Uterus (tissue), 3 donors: ENCODE measurements at regions not wholly inside any gene's neighbourhood (a gene's known extent, or its start where the extent isn't known, plus 50 kb on each side); places are given as distances from the start of the nearest gene placed in this dataset.

Source experiments
- DNase-seq, 2 donors: peaks; one replicate each; pipeline ENCODE4 v3.0.0-alpha.2; 2019 to 2020
- H3K27ac ChIP-seq, 2 donors: fragments of 200-600 bp; sonication (generic); 1 replicate in 1 of 2; 2 replicates in 1 of 2; pipeline ENCODE4 v1.5.1; 2016 to 2018
- H3K27me3 ChIP-seq, 2 donors: fragments of 200-600 bp; sonication (generic); one replicate each; pipeline ENCODE4 v1.5.1; 2018 to 2019; ENCODE audit warnings: control low read depth in 1 of 2
- H3K36me3 ChIP-seq, 2 donors: fragments of 200-600 bp; sonication (generic); one replicate each; pipeline ENCODE4 v1.5.1; 2019; ENCODE audit warnings: control low read depth in 1 of 2
- H3K4me1 ChIP-seq, 2 donors: fragments of 200-600 bp; sonication (generic); one replicate each; pipeline ENCODE4 v1.5.1; 2018 to 2019; ENCODE audit warnings: control low read depth in 1 of 2
- H3K4me3 ChIP-seq, 2 donors: fragments of 200-600 bp; sonication (generic); 1 replicate in 1 of 2; 2 replicates in 1 of 2; pipeline ENCODE4 v1.5.1; 2018 to 2019; ENCODE audit warnings: mild to moderate bottlenecking in 1 of 2
- H3K9me3 ChIP-seq, 2 donors: fragments of 200-600 bp; sonication (generic); one replicate each; pipeline ENCODE4 v1.5.1; 2019; ENCODE audit warnings: control low read depth in 1 of 2
- CTCF ChIP-seq, 4 experiments: fragments of 200-600 bp in 2 of 4; fragments of 450-650 bp in 2 of 4; sonication (generic) in 2 of 4; IDR thresholded peaks; one replicate each; pipeline ENCODE4 v1.5.1; 2016 to 2019; ENCODE audit warnings: antibody characterized with exemption in 4 of 4, mild to moderate bottlenecking in 2 of 4, moderate library complexity in 1 of 4
- POLR2A ChIP-seq, 2 donors: fragments of 450-650 bp; IDR thresholded peaks; one replicate each; pipeline ENCODE4 v1.6.1; 2016; ENCODE audit warnings: antibody characterized with exemption in 2 of 2, mild to moderate bottlenecking in 1 of 2, moderate library complexity in 1 of 2
- intact Hi-C: fragments of 100-400 bp; cut with DNase I; formaldehyde crosslinking; loops from one replicate; pipeline ENCODE4 v1.15.1; 2023; ENCODE audit warnings: low total_unique reads
- donor health status: DM: yes; HTN: yes; CAD: no.

DNA sequence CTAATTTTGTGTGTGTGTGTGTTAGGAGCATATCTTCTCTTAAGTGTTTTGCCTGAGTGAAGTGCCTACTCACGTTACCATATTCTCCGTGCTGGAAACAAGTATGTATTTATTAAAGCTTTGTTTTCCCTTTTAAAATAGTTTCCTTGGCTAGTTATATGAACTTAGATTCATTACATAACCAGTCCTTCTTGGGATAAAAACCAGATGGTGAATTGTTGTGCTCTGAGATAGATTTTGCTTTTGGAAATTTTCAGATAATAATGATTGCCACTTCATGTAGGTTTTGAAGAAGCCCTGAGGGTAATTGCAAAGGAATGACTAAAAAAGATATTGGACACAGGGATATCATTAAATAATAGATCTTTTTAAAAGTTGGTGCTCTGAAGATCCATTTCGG is 390.2 kb upstream of the SGO1 start:
- Histone ChIP-seq H3K27ac (no peak overlapping the region), H3K36me3 (no peaks in the 10 kb centered on the region), H3K9me3 (no peaks in the 10 kb centered on the region), H3K4me3 (no peak overlapping the region), H3K4me1 (no peaks in the 10 kb centered on the region), H3K27me3 (no peaks in the 10 kb centered on the region)
- intact Hi-C loops = no loop called here
- DNase-seq = no peak
- no peak for TF ChIP-seq CTCF (IDR thresholded peaks at IDR 0.05)
- no peak for TF ChIP-seq POLR2A (IDR thresholded peaks at IDR 0.05)

DNA sequence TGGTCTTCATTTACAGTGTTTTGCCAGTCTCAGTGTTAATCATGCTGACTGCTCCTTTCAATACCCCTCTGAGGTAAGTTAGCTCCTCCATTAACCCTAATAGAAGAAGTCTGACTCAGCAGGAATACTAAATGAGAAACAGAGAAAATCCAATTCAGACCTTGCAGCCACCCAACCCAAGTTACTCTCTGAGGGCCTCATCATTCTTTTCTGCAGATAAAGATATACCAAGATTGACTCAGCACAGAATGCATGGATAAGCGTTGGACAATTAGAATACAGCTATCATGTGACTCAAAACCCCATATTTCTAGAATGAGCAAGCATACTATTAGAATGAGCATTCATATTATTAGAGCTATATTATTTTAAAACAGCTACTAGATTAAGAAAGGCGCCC is 389.1 kb upstream of the SGO1 start:
- intact Hi-C loops = no loop called here
- Histone ChIP-seq H3K4me3 (no peak overlapping the region), H3K36me3 (no peaks in the 10 kb centered on the region)

GRCh38 chr3:20574746-20575145 is 388.7 kb upstream of the SGO1 start:
- Histone ChIP-seq H3K9me3 (no peaks in the 10 kb centered on the region), H3K4me1 (no peaks in the 10 kb centered on the region), H3K27ac (no peak overlapping the region), H3K4me3 (no peak overlapping the region), H3K27me3 (no peaks in the 10 kb centered on the region), H3K36me3 (no peaks in the 10 kb centered on the region)
- intact Hi-C loops = no loop called here
- TF ChIP-seq CTCF (IDR thresholded peaks at IDR 0.05) = no peak
- no peak for TF ChIP-seq POLR2A (IDR thresholded peaks at IDR 0.05)
- DNase-seq = no peak

More for the DNA sequence above, 389.1 kb upstream of the SGO1 start:
- Histone ChIP-seq H3K27me3 (no peaks in the 10 kb centered on the region), H3K9me3 (no peaks in the 10 kb centered on the region), H3K4me1 (no peaks in the 10 kb centered on the region), H3K27ac (no peak overlapping the region)
- DNase-seq = no peak
- TF ChIP-seq CTCF (IDR thresholded peaks at IDR 0.05) (no peak), POLR2A (IDR thresholded peaks at IDR 0.05) (no peak)

DNA sequence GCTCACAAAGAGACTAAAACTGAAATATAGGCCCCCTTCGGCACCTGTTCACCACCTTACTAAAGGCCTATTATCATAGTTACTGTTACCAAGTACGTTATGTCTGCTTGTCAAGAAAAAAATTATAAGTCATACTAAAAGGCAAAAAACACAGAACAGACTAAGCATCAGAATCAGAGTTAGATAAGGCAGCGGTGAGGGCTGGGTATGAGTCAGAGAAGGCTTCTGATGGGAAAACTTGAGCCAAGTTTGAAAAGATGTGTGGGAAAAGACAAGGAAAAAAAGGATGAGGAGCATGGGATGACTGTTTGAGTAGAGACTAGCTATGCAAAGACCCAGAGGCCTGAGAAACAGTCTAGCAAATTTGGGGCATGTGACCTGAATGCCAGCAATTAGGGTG is 387.2 kb upstream of the SGO1 start:
- no peak for TF ChIP-seq POLR2A (IDR thresholded peaks at IDR 0.05)
- no peak for TF ChIP-seq CTCF (IDR thresholded peaks at IDR 0.05)
- Histone ChIP-seq H3K9me3 (no peaks in the 10 kb centered on the region), H3K36me3 (no peaks in the 10 kb centered on the region), H3K27ac (no peak overlapping the region), H3K4me1 (no peaks in the 10 kb centered on the region), H3K27me3 (no peaks in the 10 kb centered on the region), H3K4me3 (no peak overlapping the region)
- no peak for DNase-seq
- intact Hi-C loops = no loop called here

GRCh38 chr3:20572473-20572872 is 386.5 kb upstream of the SGO1 start:
- H3K36me3 ChIP-seq = no peaks in the 10 kb centered on the region
- no peak for DNase-seq
- no peaks in the 10 kb centered on the region for H3K27me3 ChIP-seq
- H3K9me3 ChIP-seq = no peaks in the 10 kb centered on the region
- intact Hi-C loops = no loop called here
- H3K27ac ChIP-seq = no peak overlapping the region
- H3K4me1 ChIP-seq = no peaks in the 10 kb centered on the region
- H3K4me3 ChIP-seq = no peak overlapping the region
- no peak for TF ChIP-seq POLR2A (IDR thresholded peaks at IDR 0.05)
- TF ChIP-seq CTCF (IDR thresholded peaks at IDR 0.05) = no peak
